HepG2 (cell line): ENCODE measurements at regions not wholly inside any gene's neighbourhood (a gene's known extent, or its start where the extent isn't known, plus 50 kb on each side); places are given as distances from the start of the nearest gene placed in this dataset.

ENCODE experiments used
- ATAC-seq: fragments of 200-7000 bp; cut with Tn5 transposase; 3 replicates; pipeline ENCODE4 v1.9.1; 2020; ENCODE audit warnings: mild to moderate bottlenecking, moderate library complexity
- BruUV-seq: library from RNA; stranded (reverse); fragments of 400-500 nt; replicated peaks from 2 replicates; lab custom pipeline; 2021; lab: Mats Ljungman, UMichigan
- CTCF ChIA-PET: fragments of 300-600 bp; formaldehyde crosslinking; extraction: SDS; loops from one replicate; lab custom pipeline; 2021; ENCODE audit warnings: low total read pairs, inconsistent platforms, low intra/inter-chr PET ratio; lab: Yijun Ruan, JAX
- POLR2A ChIA-PET: fragments of 350-600 bp; sonication (Branson Sonifier 250); formaldehyde crosslinking; loops from one replicate; lab custom pipeline; 2020; ENCODE audit warnings: antibody characterized with exemption, inconsistent platforms; lab: Yijun Ruan, JAX
- DNase-seq: peaks from one replicate; pipeline ENCODE4 v3.0.0-alpha.2; 2015; ENCODE audit warnings: low spot score
- FAIRE-seq: peaks from 3 replicates; lab custom pipeline; 2011; peaks lifted over from hg19 to GRCh38; lab: Jason Lieb, UNC
- H2AFZ ChIP-seq: one replicate; pipeline ENCODE4 v1.6.1; 2011; ENCODE audit warnings: low read length, inconsistent platforms
- H3K27ac ChIP-seq: fragments of 300-600 bp; 3 replicates; pipeline ENCODE4 v1.8.0; 2011; ENCODE audit warnings: mixed run types, mild to moderate bottlenecking, mixed read lengths, low read length, inconsistent platforms; ENCODE audit not compliant: insufficient read depth; ENCODE audit errors: extremely low read length
- H3K27me3 ChIP-seq, 2 experiments: fragments of 200-600 bp in 1 of 2; 2 replicates in 1 of 2; 3 replicates in 1 of 2; pipeline versions ENCODE4 v1.6.0 to v1.8.0; 2011; ENCODE audit warnings: low read length in 2 of 2, mild to moderate bottlenecking in 2 of 2, moderate library complexity in 2 of 2, inconsistent platforms in 1 of 2; ENCODE audit not compliant: insufficient read depth in 2 of 2, control insufficient read depth in 1 of 2
- H3K36me3 ChIP-seq, 2 experiments: fragments of 200-600 bp in 1 of 2; replicated peaks in 1 of 2; 2 replicates in 1 of 2; 3 replicates in 1 of 2; pipeline versions ENCODE4 v1.5.1 to v1.8.0; 2011; ENCODE audit warnings: low read length in 2 of 2, inconsistent platforms in 1 of 2; ENCODE audit not compliant: insufficient read depth in 2 of 2, control insufficient read depth in 1 of 2
- H3K4me1 ChIP-seq: 2 replicates; pipeline ENCODE4 v1.5.1; 2012; ENCODE audit warnings: low read length, inconsistent platforms; ENCODE audit not compliant: insufficient read depth
- H3K4me2 ChIP-seq: 2 replicates; pipeline ENCODE4 v1.6.0; 2011; ENCODE audit warnings: low read depth, low read length, inconsistent platforms
- H3K4me3 ChIP-seq, 3 experiments: fragments of 200-600 bp in 1 of 3; sonication (generic), shearing (Covaris generic) in 1 of 3; replicated peaks in 1 of 3; 2 replicates each; pipeline ENCODE4 v1.5.1; 2011 to 2016; ENCODE audit warnings: low read length in 3 of 3, inconsistent platforms in 2 of 3, low read depth in 2 of 3, mild to moderate bottlenecking in 2 of 3, control low read depth in 1 of 3, mixed read lengths in 1 of 3; ENCODE audit not compliant: insufficient read depth in 1 of 3
- H3K79me2 ChIP-seq: one replicate; pipeline ENCODE4 v1.6.1; 2011; ENCODE audit warnings: low read length, inconsistent platforms; ENCODE audit not compliant: insufficient read depth
- H3K9ac ChIP-seq: 2 replicates; pipeline ENCODE4 v1.6.0; 2011; ENCODE audit warnings: mild to moderate bottlenecking, low read depth, low read length, inconsistent platforms; ENCODE audit not compliant: insufficient read depth
- H3K9me3 ChIP-seq: 2 replicates; pipeline ENCODE4 v1.5.1; 2012; ENCODE audit warnings: mild to moderate bottlenecking, low read length
- H4K20me1 ChIP-seq: 2 replicates; pipeline ENCODE4 v1.6.0; 2011; ENCODE audit warnings: inconsistent platforms, mild to moderate bottlenecking, low read length, moderate library complexity; ENCODE audit not compliant: insufficient read depth
- ARID2 ChIP-seq: sonication (generic); formaldehyde crosslinking; IDR thresholded peaks from 2 replicates; pipeline ENCODE4 v1.8.1; 2022; ENCODE audit warnings: mild to moderate bottlenecking, missing genetic modification reagents, borderline replicate concordance
- ATF4 ChIP-seq, 2 experiments: fragments of 450-650 bp in 1 of 2; sonication (generic) in 1 of 2; formaldehyde crosslinking; IDR thresholded peaks; 2 replicates each; pipeline versions ENCODE4 v1.5.0 to v1.8.0; 2020 to 2022; ENCODE audit warnings: mild to moderate bottlenecking in 1 of 2, missing genetic modification reagents in 1 of 2
- BCL3 ChIP-seq: sonication (generic); formaldehyde crosslinking; IDR thresholded peaks from 2 replicates; pipeline ENCODE4 v1.5.1; 2020; ENCODE audit warnings: mild to moderate bottlenecking, missing genetic modification reagents, moderate library complexity
- ETV6 ChIP-seq: sonication (generic); formaldehyde crosslinking; conservative IDR thresholded peaks from 2 replicates; pipeline ENCODE4 v1.4.0; 2020; ENCODE audit warnings: missing genetic modification reagents
- FLYWCH1 ChIP-seq: sonication (generic); formaldehyde crosslinking; IDR thresholded peaks from 2 replicates; pipeline ENCODE4 v1.8.1; 2023; ENCODE audit warnings: mild to moderate bottlenecking, missing genetic modification reagents
- GMEB2 ChIP-seq: IDR thresholded peaks from 2 replicates; pipeline ENCODE4 v1.6.1; 2016; ENCODE audit warnings: missing biosample characterization, missing genetic modification reagents, low read depth
- PRDM10 ChIP-seq: sonication (generic); formaldehyde crosslinking; IDR thresholded peaks from 2 replicates; pipeline ENCODE4 v1.4.0; 2020; ENCODE audit warnings: low read depth, missing genetic modification reagents
- TFDP1 ChIP-seq: IDR thresholded peaks from 2 replicates; pipeline ENCODE4 v1.6.1; 2016; ENCODE audit warnings: missing compliant biosample characterization, missing genetic modification reagents, borderline replicate concordance
- ZFP91 ChIP-seq: sonication (generic); formaldehyde crosslinking; IDR thresholded peaks from 2 replicates; pipeline ENCODE4 v1.9.0; 2022; ENCODE audit warnings: missing genetic modification reagents, mild to moderate bottlenecking, borderline replicate concordance
- ZNF354B ChIP-seq: sonication (generic); formaldehyde crosslinking; IDR thresholded peaks from 2 replicates; pipeline ENCODE4 v1.8.0; 2022; ENCODE audit warnings: mild to moderate bottlenecking, missing genetic modification reagents
- ZNF639 ChIP-seq: conservative IDR thresholded peaks from 2 replicates; pipeline ENCODE4 v1.6.1; 2018; ENCODE audit warnings: missing genetic modification reagents
- WGBS: methylation state at CpG from one replicate; pipeline ENCODE4 v1.1.6; 2017; ENCODE audit warnings: low lambda C conversion rate; 5-methylcytosine and 5-hydroxymethylcytosine counted together
- in situ Hi-C: cut with HindIII; loops from 2 replicates; pipeline ENCODE4 v1.10.0; 2017; ENCODE audit warnings: low pct_unique_long_range_greater_than_20kb; ENCODE audit not compliant: extremely low pct_ligation_motif_present
- intact Hi-C: fragments of 100-400 bp; cut with micrococcal nuclease; formaldehyde crosslinking; loops from one replicate; pipeline ENCODE4 v1.10.0; 2022; ENCODE audit not compliant: unreplicated experiment

- no peak overlapping the region for H3K9ac ChIP-seq
- H3K36me3 ChIP-seq: no peaks in the 10 kb centered on the region
- in situ Hi-C loops: no loop called here
- no peaks in the 10 kb centered on the region for H4K20me1 ChIP-seq
- H3K4me3 ChIP-seq: no peak overlapping the region
- H2AFZ ChIP-seq: no peak overlapping the region
- H3K4me2 ChIP-seq: no peak overlapping the region
- DNase-seq (no peak), ATAC-seq (no peak), FAIRE-seq (no peak)
- H3K79me2 ChIP-seq: no peaks in the 10 kb centered on the region
- WGBS: 13% methylated on average over 5 of the region's 5 CpGs
- no TSS peak for BruUV-seq
- ChIA-PET CTCF (no interaction called here), POLR2A (no interaction called here)
- H3K27me3 ChIP-seq: no peaks in the 10 kb centered on the region
- H3K9me3 ChIP-seq: no peaks in the 10 kb centered on the region
- no peak overlapping the region for H3K27ac ChIP-seq
- H3K4me1 ChIP-seq: no peaks in the 10 kb centered on the region
- intact Hi-C loops: no loop called here
- no peak for TF ChIP-seq FLYWCH1
- TF ChIP-seq BCL3 (CRISPR knock-in tag): no peak
- no peak for TF ChIP-seq PRDM10 (CRISPR knock-in tag)
- no peak for TF ChIP-seq TFDP1 (CRISPR knock-in tag)
- no peak for TF ChIP-seq ATF4 (CRISPR knock-in tag; IDR thresholded peaks at IDR 0.05)
- no peak for TF ChIP-seq ZNF639 (CRISPR knock-in tag)
- TF ChIP-seq GMEB2 (CRISPR knock-in tag): no peak
- no peak for TF ChIP-seq ZNF354B (CRISPR knock-in tag)
- TF ChIP-seq ARID2 (CRISPR knock-in tag): no peak
- no peak for TF ChIP-seq ETV6 (CRISPR knock-in tag)
- TF ChIP-seq ZFP91 (CRISPR knock-in tag): no peak
Observed at GRCh38 chr18:25701821-25702220, 349.9 kb upstream of the ZNF521 start.
